K562 (cell line): ENCODE measurements at regions not wholly inside any gene's neighbourhood (a gene's known extent, or its start where the extent isn't known, plus 50 kb on each side); places are given as distances from the start of the nearest gene placed in this dataset.

Experiments used
- EP300 ChIP-seq: IDR thresholded peaks from 2 replicates; pipeline ENCODE4 v1.6.1; 2012; ENCODE audit warnings: low read length, improper control_type of control experiment
- POLR2H ChIP-seq: IDR thresholded peaks from 2 replicates; pipeline ENCODE4 v1.6.1; 2016; ENCODE audit warnings: missing genetic modification characterization, low read depth, mild to moderate bottlenecking, control low read depth, missing compliant biosample characterization, moderate library complexity
- SMAD4 ChIP-seq: fragments of 250-450 bp; sonication (Bioruptor Pico); conservative IDR thresholded peaks from 2 replicates; pipeline ENCODE4 v1.8.0; 2021; ENCODE audit warnings: inconsistent platforms, mild to moderate bottlenecking, moderate library complexity
- TSC22D4 ChIP-seq: fragments of 450-650 bp; IDR thresholded peaks from 2 replicates; pipeline ENCODE4 v1.6.1; 2016; ENCODE audit warnings: missing genetic modification characterization, missing biosample characterization, control low read depth
- ZKSCAN3 ChIP-seq: fragments of 250-450 bp; sonication (Bioruptor Pico); IDR thresholded peaks from 2 replicates; pipeline ENCODE4 v1.4.0; 2020
- ZNF134 ChIP-seq: fragments of 250-450 bp; sonication (Bioruptor Pico); conservative IDR thresholded peaks from 2 replicates; pipeline ENCODE4 v1.4.0; 2020
- TF ChIP-seq, protein P1 (sequence below), 2 experiments: IDR thresholded peaks; 2 replicates each; pipeline ENCODE4 v1.6.1; 2012; ENCODE audit warnings: improper control_type of control experiment in 2 of 2, low read depth in 2 of 2, low read length in 2 of 2, borderline replicate concordance in 1 of 2
- TF ChIP-seq, protein P2 (sequence below): fragments of 450-650 bp; conservative IDR thresholded peaks from 2 replicates; pipeline ENCODE4 v1.6.1; 2016; ENCODE audit warnings: missing genetic modification characterization, low read depth, mild to moderate bottlenecking, missing compliant biosample characterization, moderate library complexity
- TF ChIP-seq, protein P3 (sequence below), 3 experiments: fragments of 200-800 bp in 1 of 3; fragments of 250-450 bp in 1 of 3; fragments of 450-650 bp in 1 of 3; sonication (Bioruptor Pico) in 1 of 3; sonication (Bioruptor generic) in 1 of 3; formaldehyde crosslinking in 1 of 3; IDR thresholded peaks; 2 replicates each; pipeline versions ENCODE4 v1.6.1 to v1.8.0; 2016 to 2022; ENCODE audit warnings: mild to moderate bottlenecking in 2 of 3, missing genetic modification characterization in 2 of 3, missing compliant biosample characterization in 1 of 3, moderate library complexity in 1 of 3
- TF ChIP-seq, protein P4 (sequence below): sonication (generic); formaldehyde crosslinking; IDR thresholded peaks from 2 replicates; pipeline ENCODE4 v1.8.0; 2022; ENCODE audit warnings: mild to moderate bottlenecking, missing genetic modification reagents, borderline replicate concordance

DNA sequence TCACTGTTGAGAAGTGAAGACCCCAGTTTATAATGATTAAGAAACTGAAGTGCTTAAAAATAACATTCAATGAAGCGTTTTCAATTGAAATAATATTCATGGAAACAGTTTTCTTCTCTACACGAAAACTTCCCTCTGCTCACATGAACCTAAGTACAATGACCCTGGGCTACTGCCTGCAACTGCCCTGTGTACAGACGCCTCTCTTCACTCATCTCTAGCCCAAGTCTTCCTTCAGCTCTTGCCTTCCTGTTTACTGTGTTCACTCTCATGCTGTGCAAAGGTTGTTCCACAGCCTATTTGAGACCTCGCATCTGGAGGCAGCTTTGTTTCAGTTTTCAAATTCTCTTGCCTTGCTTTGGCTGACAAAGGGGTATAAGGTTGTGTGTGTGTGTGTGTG is 100.8 kb downstream of the GRIN2B start (continued):
- no peak for TF ChIP-seq ZNF134 (CRISPR knock-in tag)
- no peak for TF ChIP-seq ZKSCAN3
- TF ChIP-seq TSC22D4 (tag): no peak
- TF ChIP-seq, protein P1, sequence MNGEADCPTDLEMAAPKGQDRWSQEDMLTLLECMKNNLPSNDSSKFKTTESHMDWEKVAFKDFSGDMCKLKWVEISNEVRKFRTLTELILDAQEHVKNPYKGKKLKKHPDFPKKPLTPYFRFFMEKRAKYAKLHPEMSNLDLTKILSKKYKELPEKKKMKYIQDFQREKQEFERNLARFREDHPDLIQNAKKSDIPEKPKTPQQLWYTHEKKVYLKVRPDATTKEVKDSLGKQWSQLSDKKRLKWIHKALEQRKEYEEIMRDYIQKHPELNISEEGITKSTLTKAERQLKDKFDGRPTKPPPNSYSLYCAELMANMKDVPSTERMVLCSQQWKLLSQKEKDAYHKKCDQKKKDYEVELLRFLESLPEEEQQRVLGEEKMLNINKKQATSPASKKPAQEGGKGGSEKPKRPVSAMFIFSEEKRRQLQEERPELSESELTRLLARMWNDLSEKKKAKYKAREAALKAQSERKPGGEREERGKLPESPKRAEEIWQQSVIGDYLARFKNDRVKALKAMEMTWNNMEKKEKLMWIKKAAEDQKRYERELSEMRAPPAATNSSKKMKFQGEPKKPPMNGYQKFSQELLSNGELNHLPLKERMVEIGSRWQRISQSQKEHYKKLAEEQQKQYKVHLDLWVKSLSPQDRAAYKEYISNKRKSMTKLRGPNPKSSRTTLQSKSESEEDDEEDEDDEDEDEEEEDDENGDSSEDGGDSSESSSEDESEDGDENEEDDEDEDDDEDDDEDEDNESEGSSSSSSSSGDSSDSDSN (IDR thresholded peaks at IDR 0.05; ENCODE audit: borderline replicate concordance in 1 of 2, low read depth in 2 of 2, low read length in 2 of 2): no peak
- no peak for TF ChIP-seq SMAD4 (CRISPR knock-in tag)
- no peak for TF ChIP-seq EP300
- no peak for TF ChIP-seq POLR2H (tag)
- TF ChIP-seq, protein P2, sequence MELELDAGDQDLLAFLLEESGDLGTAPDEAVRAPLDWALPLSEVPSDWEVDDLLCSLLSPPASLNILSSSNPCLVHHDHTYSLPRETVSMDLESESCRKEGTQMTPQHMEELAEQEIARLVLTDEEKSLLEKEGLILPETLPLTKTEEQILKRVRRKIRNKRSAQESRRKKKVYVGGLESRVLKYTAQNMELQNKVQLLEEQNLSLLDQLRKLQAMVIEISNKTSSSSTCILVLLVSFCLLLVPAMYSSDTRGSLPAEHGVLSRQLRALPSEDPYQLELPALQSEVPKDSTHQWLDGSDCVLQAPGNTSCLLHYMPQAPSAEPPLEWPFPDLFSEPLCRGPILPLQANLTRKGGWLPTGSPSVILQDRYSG (tag): no peak
- TF ChIP-seq, protein P3, sequence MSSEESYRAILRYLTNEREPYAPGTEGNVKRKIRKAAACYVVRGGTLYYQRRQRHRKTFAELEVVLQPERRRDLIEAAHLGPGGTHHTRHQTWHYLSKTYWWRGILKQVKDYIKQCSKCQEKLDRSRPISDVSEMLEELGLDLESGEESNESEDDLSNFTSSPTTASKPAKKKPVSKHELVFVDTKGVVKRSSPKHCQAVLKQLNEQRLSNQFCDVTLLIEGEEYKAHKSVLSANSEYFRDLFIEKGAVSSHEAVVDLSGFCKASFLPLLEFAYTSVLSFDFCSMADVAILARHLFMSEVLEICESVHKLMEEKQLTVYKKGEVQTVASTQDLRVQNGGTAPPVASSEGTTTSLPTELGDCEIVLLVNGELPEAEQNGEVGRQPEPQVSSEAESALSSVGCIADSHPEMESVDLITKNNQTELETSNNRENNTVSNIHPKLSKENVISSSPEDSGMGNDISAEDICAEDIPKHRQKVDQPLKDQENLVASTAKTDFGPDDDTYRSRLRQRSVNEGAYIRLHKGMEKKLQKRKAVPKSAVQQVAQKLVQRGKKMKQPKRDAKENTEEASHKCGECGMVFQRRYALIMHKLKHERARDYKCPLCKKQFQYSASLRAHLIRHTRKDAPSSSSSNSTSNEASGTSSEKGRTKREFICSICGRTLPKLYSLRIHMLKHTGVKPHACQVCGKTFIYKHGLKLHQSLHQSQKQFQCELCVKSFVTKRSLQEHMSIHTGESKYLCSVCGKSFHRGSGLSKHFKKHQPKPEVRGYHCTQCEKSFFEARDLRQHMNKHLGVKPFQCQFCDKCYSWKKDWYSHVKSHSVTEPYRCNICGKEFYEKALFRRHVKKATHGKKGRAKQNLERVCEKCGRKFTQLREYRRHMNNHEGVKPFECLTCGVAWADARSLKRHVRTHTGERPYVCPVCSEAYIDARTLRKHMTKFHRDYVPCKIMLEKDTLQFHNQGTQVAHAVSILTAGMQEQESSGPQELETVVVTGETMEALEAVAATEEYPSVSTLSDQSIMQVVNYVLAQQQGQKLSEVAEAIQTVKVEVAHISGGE (CRISPR knock-in tag; IDR thresholded peaks at IDR 0.05): no peak
- TF ChIP-seq, protein P4, sequence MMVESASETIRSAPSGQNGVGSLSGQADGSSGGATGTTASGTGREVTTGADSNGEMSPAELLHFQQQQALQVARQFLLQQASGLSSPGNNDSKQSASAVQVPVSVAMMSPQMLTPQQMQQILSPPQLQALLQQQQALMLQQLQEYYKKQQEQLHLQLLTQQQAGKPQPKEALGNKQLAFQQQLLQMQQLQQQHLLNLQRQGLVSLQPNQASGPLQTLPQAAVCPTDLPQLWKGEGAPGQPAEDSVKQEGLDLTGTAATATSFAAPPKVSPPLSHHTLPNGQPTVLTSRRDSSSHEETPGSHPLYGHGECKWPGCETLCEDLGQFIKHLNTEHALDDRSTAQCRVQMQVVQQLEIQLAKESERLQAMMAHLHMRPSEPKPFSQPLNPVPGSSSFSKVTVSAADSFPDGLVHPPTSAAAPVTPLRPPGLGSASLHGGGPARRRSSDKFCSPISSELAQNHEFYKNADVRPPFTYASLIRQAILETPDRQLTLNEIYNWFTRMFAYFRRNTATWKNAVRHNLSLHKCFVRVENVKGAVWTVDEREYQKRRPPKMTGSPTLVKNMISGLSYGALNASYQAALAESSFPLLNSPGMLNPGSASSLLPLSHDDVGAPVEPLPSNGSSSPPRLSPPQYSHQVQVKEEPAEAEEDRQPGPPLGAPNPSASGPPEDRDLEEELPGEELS (CRISPR knock-in tag): no peak
